Breast epithelium (tissue), 3 donors: ENCODE measurements at regions not wholly inside any gene's neighbourhood (a gene's known extent, or its start where the extent isn't known, plus 50 kb on each side); places are given as distances from the start of the nearest gene placed in this dataset.
"Not testable (repeated sequence)": the region's sequence is repeated elsewhere in the genome, so short reads cannot be mapped to it uniquely, and the experiment has no call there.

Source experiments
- POLR2A ChIP-seq: fragments of 450-650 bp; IDR thresholded peaks from one replicate; pipeline ENCODE4 v1.6.1; 2016; ENCODE audit warnings: antibody characterized with exemption, mild to moderate bottlenecking, moderate library complexity
- POLR2AphosphoS5 ChIP-seq, 3 donors: sonication (generic); formaldehyde crosslinking; IDR thresholded peaks; one replicate each; pipeline ENCODE4 v1.6.1; 2017; ENCODE audit warnings: antibody characterized with exemption in 3 of 3
- TF ChIP-seq, protein P1 (sequence below), 3 donors: fragments of 450-650 bp; IDR thresholded peaks; one replicate each; pipeline ENCODE4 v1.5.1; 2016 to 2017; ENCODE audit warnings: antibody characterized with exemption in 3 of 3, mild to moderate bottlenecking in 3 of 3, moderate library complexity in 3 of 3

DNA sequence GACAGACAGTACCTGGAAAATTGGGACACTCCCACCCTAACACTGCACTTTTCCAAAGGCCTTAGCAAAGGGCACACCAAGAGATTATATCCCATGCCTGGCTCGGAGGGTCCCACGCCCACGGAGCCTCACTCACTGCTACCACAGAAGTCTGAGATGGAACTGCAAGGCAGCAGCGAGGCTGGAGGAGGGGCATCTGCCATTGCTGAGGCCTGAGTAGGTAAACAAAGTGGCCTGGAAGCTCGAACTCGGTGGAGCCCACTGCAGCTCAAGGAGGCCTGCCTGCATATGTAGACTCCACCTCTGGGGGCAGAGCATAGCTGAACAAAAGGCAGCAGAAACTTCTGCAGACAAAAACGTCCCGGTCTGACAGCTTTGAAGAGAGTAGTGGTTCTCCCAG lies 931.6 kb upstream of the MDGA2 start:
- TF ChIP-seq, protein P1, sequence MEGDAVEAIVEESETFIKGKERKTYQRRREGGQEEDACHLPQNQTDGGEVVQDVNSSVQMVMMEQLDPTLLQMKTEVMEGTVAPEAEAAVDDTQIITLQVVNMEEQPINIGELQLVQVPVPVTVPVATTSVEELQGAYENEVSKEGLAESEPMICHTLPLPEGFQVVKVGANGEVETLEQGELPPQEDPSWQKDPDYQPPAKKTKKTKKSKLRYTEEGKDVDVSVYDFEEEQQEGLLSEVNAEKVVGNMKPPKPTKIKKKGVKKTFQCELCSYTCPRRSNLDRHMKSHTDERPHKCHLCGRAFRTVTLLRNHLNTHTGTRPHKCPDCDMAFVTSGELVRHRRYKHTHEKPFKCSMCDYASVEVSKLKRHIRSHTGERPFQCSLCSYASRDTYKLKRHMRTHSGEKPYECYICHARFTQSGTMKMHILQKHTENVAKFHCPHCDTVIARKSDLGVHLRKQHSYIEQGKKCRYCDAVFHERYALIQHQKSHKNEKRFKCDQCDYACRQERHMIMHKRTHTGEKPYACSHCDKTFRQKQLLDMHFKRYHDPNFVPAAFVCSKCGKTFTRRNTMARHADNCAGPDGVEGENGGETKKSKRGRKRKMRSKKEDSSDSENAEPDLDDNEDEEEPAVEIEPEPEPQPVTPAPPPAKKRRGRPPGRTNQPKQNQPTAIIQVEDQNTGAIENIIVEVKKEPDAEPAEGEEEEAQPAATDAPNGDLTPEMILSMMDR (IDR thresholded peaks at IDR 0.05), result not testable (repeated sequence)
- not testable (repeated sequence) for TF ChIP-seq POLR2A; POLR2AphosphoS5 (IDR thresholded peaks at IDR 0.05)
